HCT116 (cell line): ENCODE measurements at regions not wholly inside any gene's neighbourhood (a gene's known extent, or its start where the extent isn't known, plus 50 kb on each side); places are given as distances from the start of the nearest gene placed in this dataset.

Source experiments
- ATAC-seq: fragments of 200-7000 bp; cut with Tn5 transposase; 2 replicates; pipeline ENCODE4 v1.9.1; 2020; ENCODE audit warnings: mild to moderate bottlenecking, moderate library complexity
- BruUV-seq: library from RNA; stranded (reverse); fragments of 400-500 nt; replicated peaks from 2 replicates; lab custom pipeline; 2021; lab: Mats Ljungman, UMichigan
- CTCF ChIA-PET: fragments of 300-600 bp; sonication (Branson Sonifier 250); formaldehyde crosslinking; loops from one replicate; lab custom pipeline; 2021; ENCODE audit warnings: antibody characterized with exemption; lab: Charles Lee
- POLR2A ChIA-PET: fragments of 300-600, 350-600 bp; sonication (Branson Sonifier 250); formaldehyde crosslinking; loops from one replicate; lab custom pipeline; 2021; ENCODE audit warnings: antibody characterized with exemption; lab: Charles Lee
- RAD21 ChIA-PET, 2 experiments: fragments of 300-600 bp; sonication (Branson Sonifier 250); formaldehyde crosslinking; loops; one replicate each; lab custom pipeline; 2023; ENCODE audit warnings: low total read pairs in 2 of 2; ENCODE audit not compliant: uncharacterized antibody in 2 of 2, unreplicated experiment in 2 of 2, low non-redundant PET in 1 of 2; lab: Charles Lee
- DNase-seq: peaks from one replicate; pipeline ENCODE4 v3.0.0-alpha.2; 2010; ENCODE audit warnings: low read depth, low spot score
- H2AFZ ChIP-seq: fragments of 200-600 bp; shearing (Covaris generic), sonication (generic); 2 replicates; pipeline ENCODE4 v1.6.1; 2017; ENCODE audit warnings: low read depth, mixed run types, mixed read lengths, antibody characterized with exemption, low read length; ENCODE audit not compliant: poor library complexity, severe bottlenecking
- H3K27ac ChIP-seq: 2 replicates; pipeline ENCODE4 v1.5.1; 2012; ENCODE audit warnings: low read depth, low read length
- H3K27me3 ChIP-seq: fragments of 200-600 bp; sonication (generic); 2 replicates; pipeline ENCODE4 v1.6.1; 2016; ENCODE audit warnings: mixed run types, low read length, mixed read lengths; ENCODE audit not compliant: insufficient read depth
- H3K36me3 ChIP-seq, 2 experiments: fragments of 200-500 bp in 1 of 2; fragments of 200-600 bp in 1 of 2; sonication (Bioruptor generic) in 1 of 2; sonication (generic) in 1 of 2; 2 replicates each; pipeline versions ENCODE4 v1.5.1 to v1.6.1; 2014 to 2016; ENCODE audit warnings: low read length in 2 of 2, inconsistent platforms in 1 of 2, mixed read lengths in 1 of 2, mixed run types in 1 of 2; ENCODE audit not compliant: insufficient read depth in 2 of 2, control insufficient read depth in 1 of 2
- H3K4me1 ChIP-seq, 2 experiments: fragments of 200-600 bp in 1 of 2; sonication (generic) in 1 of 2; 2 replicates each; pipeline versions ENCODE4 v1.5.1 to v1.6.1; 2012 to 2017; ENCODE audit warnings: low read length in 2 of 2, inconsistent platforms in 1 of 2, mild to moderate bottlenecking in 1 of 2, mixed read lengths in 1 of 2, mixed run types in 1 of 2, moderate library complexity in 1 of 2; ENCODE audit not compliant: insufficient read depth in 2 of 2, control insufficient read depth in 1 of 2
- H3K4me2 ChIP-seq: fragments of 200-600 bp; sonication (generic); 2 replicates; pipeline ENCODE4 v1.6.1; 2017; ENCODE audit warnings: mixed run types, low read length, mixed read lengths
- H3K4me3 ChIP-seq, 2 experiments: fragments of 200-600 bp in 1 of 2; sonication (generic) in 1 of 2; replicated peaks in 1 of 2; 2 replicates each; pipeline ENCODE4 v1.5.1; 2011 to 2016; ENCODE audit warnings: low read length in 2 of 2, control low read depth in 1 of 2, low read depth in 1 of 2, mild to moderate bottlenecking in 1 of 2, mixed read lengths in 1 of 2, mixed run types in 1 of 2
- H3K79me2 ChIP-seq: fragments of 200-600 bp; sonication (generic); 2 replicates; pipeline ENCODE4 v1.6.1; 2017; ENCODE audit warnings: mild to moderate bottlenecking, mixed run types, low read length, moderate library complexity, mixed read lengths; ENCODE audit not compliant: insufficient read depth
- H3K9ac ChIP-seq: fragments of 200-600 bp; sonication (generic); 2 replicates; pipeline ENCODE4 v1.6.1; 2016; ENCODE audit warnings: low read length, mixed read lengths
- H3K9me2 ChIP-seq: fragments of 200-600 bp; sonication (generic), shearing (Covaris generic); 2 replicates; pipeline ENCODE4 v1.6.1; 2017; ENCODE audit warnings: mixed run types, mild to moderate bottlenecking, moderate library complexity; ENCODE audit not compliant: insufficient read depth
- H3K9me3 ChIP-seq, 2 experiments: fragments of 200-500 bp in 1 of 2; fragments of 200-600 bp in 1 of 2; sonication (Bioruptor generic) in 1 of 2; sonication (generic) in 1 of 2; 2 replicates each; pipeline ENCODE4 v1.6.1; 2014 to 2017; ENCODE audit warnings: low read length in 2 of 2, mixed read lengths in 2 of 2, inconsistent platforms in 1 of 2, low read depth in 1 of 2, mild to moderate bottlenecking in 1 of 2, mixed run types in 1 of 2, moderate library complexity in 1 of 2; ENCODE audit not compliant: control insufficient read depth in 1 of 2, insufficient read depth in 1 of 2
- H4K20me1 ChIP-seq: fragments of 200-600 bp; sonication (generic), shearing (Covaris generic); 2 replicates; pipeline ENCODE4 v1.6.1; 2017; ENCODE audit warnings: mixed run types, mild to moderate bottlenecking, moderate library complexity; ENCODE audit not compliant: insufficient read depth
- CBX3 ChIP-seq: IDR thresholded peaks from 2 replicates; pipeline ENCODE4 v1.6.1; 2012; ENCODE audit warnings: low read depth
- CEBPB ChIP-seq: IDR thresholded peaks from 2 replicates; pipeline ENCODE4 v1.6.1; 2012; ENCODE audit warnings: low read depth
- EGR1 ChIP-seq: IDR thresholded peaks from 2 replicates; pipeline ENCODE4 v1.6.1; 2012; ENCODE audit warnings: low read depth
- ELF1 ChIP-seq: IDR thresholded peaks from 2 replicates; pipeline ENCODE4 v1.6.1; 2012; ENCODE audit warnings: low read depth, borderline replicate concordance
- EZH2 ChIP-seq: fragments of 200-600 bp; sonication (generic); IDR thresholded peaks from 2 replicates; pipeline ENCODE4 v1.6.1; 2017; ENCODE audit warnings: antibody characterized with exemption, mixed run types
- EZH2phosphoT487 ChIP-seq: fragments of 200-600 bp; IDR thresholded peaks from 2 replicates; pipeline ENCODE4 v1.6.1; 2018; ENCODE audit warnings: antibody characterized with exemption, borderline replicate concordance
- FOSL1 ChIP-seq: IDR thresholded peaks from 2 replicates; pipeline ENCODE4 v1.6.1; 2012; ENCODE audit warnings: low read depth
- JUND ChIP-seq: IDR thresholded peaks from 2 replicates; pipeline ENCODE4 v1.6.1; 2012
- POLR2A ChIP-seq: IDR thresholded peaks from 2 replicates; pipeline ENCODE4 v1.7.0; 2011; ENCODE audit warnings: borderline replicate concordance; ENCODE audit not compliant: insufficient read depth, insufficient read length; ENCODE audit errors: extremely low read depth
- POLR2AphosphoS5 ChIP-seq: IDR thresholded peaks from 2 replicates; pipeline ENCODE4 v1.6.1; 2011; ENCODE audit warnings: mild to moderate bottlenecking, low read depth, low read length, moderate library complexity
- RAD21 ChIP-seq: IDR thresholded peaks from 2 replicates; pipeline ENCODE4 v1.6.1; 2012; ENCODE audit warnings: low read depth, mild to moderate bottlenecking
- SIN3A ChIP-seq: IDR thresholded peaks from 2 replicates; pipeline ENCODE4 v1.6.1; 2012; ENCODE audit warnings: low read depth
- SP1 ChIP-seq: IDR thresholded peaks from 2 replicates; pipeline ENCODE4 v1.6.1; 2012; ENCODE audit warnings: low read depth
- SRF ChIP-seq: IDR thresholded peaks from 2 replicates; pipeline ENCODE4 v1.6.1; 2012; ENCODE audit warnings: low read depth
- YY1 ChIP-seq: IDR thresholded peaks from 2 replicates; pipeline ENCODE4 v1.6.1; 2011; ENCODE audit warnings: low read length, low read depth, moderate library complexity, mild to moderate bottlenecking; ENCODE audit not compliant: insufficient replicate concordance; ENCODE audit errors: extremely low read depth
- ZFX ChIP-seq: fragments of 450-650 bp; IDR thresholded peaks from 2 replicates; pipeline ENCODE4 v1.6.1; 2017
- ZNF274 ChIP-seq: fragments of 200-500 bp; sonication (Bioruptor generic); IDR thresholded peaks from 2 replicates; pipeline ENCODE4 v1.6.1; 2014; ENCODE audit warnings: mild to moderate bottlenecking, low read depth, low read length, inconsistent platforms
- intact Hi-C: fragments of 100-400 bp; cut with micrococcal nuclease; formaldehyde crosslinking; loops from 2 replicates; pipeline ENCODE4 v1.10.0; 2022
- TF ChIP-seq, protein P1 (sequence below): IDR thresholded peaks from 2 replicates; pipeline ENCODE4 v1.6.1; 2012
- TF ChIP-seq, protein P2 (sequence below): IDR thresholded peaks from 2 replicates; pipeline ENCODE4 v1.6.1; 2011; ENCODE audit warnings: mild to moderate bottlenecking, low read length, moderate library complexity; ENCODE audit not compliant: insufficient replicate concordance; ENCODE audit errors: extremely low read depth

DNA sequence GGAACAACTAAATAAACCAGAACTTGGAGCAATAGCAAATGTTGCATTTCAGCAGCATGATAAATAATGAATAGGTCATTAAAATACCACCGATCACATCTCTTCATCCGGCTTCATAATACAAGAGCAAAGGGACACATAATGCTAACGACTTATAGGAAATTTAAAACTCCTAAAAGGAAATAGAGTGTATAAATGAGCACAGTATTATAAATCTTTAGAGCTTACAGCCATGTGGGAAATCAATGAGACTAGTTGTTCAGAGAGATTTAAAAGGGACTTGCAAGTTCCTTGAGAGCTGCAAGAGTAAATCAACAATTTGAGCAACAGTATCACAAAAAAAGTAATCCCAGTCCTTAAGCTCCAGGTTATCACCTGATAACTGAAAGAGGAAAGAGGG is 677.0 kb downstream of the PLOD2 start:
- no peaks in the 10 kb centered on the region for H3K27me3 ChIP-seq
- ChIA-PET RAD21 (no interaction called here), POLR2A (no interaction called here), CTCF (no interaction called here)
- TF ChIP-seq JUND: no peak
- TF ChIP-seq SP1: no peak
- TF ChIP-seq FOSL1: no peak
- no peak for TF ChIP-seq EZH2phosphoT487
- no peak for TF ChIP-seq CEBPB
- TF ChIP-seq CBX3: no peak
- TF ChIP-seq ZNF274: no peak
- no peak for TF ChIP-seq POLR2AphosphoS5
- TF ChIP-seq, protein P1, sequence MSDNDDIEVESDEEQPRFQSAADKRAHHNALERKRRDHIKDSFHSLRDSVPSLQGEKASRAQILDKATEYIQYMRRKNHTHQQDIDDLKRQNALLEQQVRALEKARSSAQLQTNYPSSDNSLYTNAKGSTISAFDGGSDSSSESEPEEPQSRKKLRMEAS: no peak
- TF ChIP-seq EGR1: no peak
- TF ChIP-seq EZH2: no peak
- TF ChIP-seq SRF: no peak
- no peak for TF ChIP-seq POLR2A
- no peak for TF ChIP-seq YY1
- TF ChIP-seq RAD21: no peak
- TF ChIP-seq ELF1: no peak
- no peak for TF ChIP-seq SIN3A
- no peak for TF ChIP-seq ZFX
- TF ChIP-seq, protein P2, sequence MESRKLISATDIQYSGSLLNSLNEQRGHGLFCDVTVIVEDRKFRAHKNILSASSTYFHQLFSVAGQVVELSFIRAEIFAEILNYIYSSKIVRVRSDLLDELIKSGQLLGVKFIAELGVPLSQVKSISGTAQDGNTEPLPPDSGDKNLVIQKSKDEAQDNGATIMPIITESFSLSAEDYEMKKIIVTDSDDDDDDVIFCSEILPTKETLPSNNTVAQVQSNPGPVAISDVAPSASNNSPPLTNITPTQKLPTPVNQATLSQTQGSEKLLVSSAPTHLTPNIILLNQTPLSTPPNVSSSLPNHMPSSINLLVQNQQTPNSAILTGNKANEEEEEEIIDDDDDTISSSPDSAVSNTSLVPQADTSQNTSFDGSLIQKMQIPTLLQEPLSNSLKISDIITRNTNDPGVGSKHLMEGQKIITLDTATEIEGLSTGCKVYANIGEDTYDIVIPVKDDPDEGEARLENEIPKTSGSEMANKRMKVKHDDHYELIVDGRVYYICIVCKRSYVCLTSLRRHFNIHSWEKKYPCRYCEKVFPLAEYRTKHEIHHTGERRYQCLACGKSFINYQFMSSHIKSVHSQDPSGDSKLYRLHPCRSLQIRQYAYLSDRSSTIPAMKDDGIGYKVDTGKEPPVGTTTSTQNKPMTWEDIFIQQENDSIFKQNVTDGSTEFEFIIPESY: no peak
- no peaks in the 10 kb centered on the region for H4K20me1 ChIP-seq
- no peak overlapping the region for H3K4me2 ChIP-seq
- no peaks in the 10 kb centered on the region for H3K79me2 ChIP-seq
- H2AFZ ChIP-seq: no peak overlapping the region
- H3K27ac ChIP-seq: no peak overlapping the region
- ATAC-seq: no peak
- BruUV-seq: no TSS peak
- no peaks in the 10 kb centered on the region for H3K9me3 ChIP-seq
- intact Hi-C loops: no loop called here
- no peak for DNase-seq
- H3K4me1 ChIP-seq: no peaks in the 10 kb centered on the region
- no peaks in the 10 kb centered on the region for H3K36me3 ChIP-seq
- no peak overlapping the region for H3K4me3 ChIP-seq
- no peak overlapping the region for H3K9ac ChIP-seq
- no peaks in the 10 kb centered on the region for H3K9me2 ChIP-seq
